MM.1S (cell line): ENCODE measurements at regions not wholly inside any gene's neighbourhood (a gene's known extent, or its start where the extent isn't known, plus 50 kb on each side); places are given as distances from the start of the nearest gene placed in this dataset.

Source experiments
- DNase-seq: peaks from one replicate; pipeline ENCODE4 v3.0.0-alpha.2; 2015
- H2AFZ ChIP-seq: fragments of 300-600 bp; sonication (generic); 2 replicates; pipeline ENCODE4 v1.6.0; 2016; ENCODE audit warnings: antibody characterized with exemption, low read length
- H3F3A ChIP-seq: fragments of 300-600 bp; sonication (generic); 2 replicates; pipeline ENCODE4 v1.6.1; 2016; ENCODE audit warnings: mild to moderate bottlenecking, antibody characterized with exemption, low read length, moderate library complexity, mixed read lengths; ENCODE audit not compliant: insufficient read depth
- H3K27ac ChIP-seq: fragments of 300-600 bp; sonication (generic); 2 replicates; pipeline ENCODE4 v1.5.1; 2016; ENCODE audit warnings: mild to moderate bottlenecking, low read length
- H3K27me3 ChIP-seq: fragments of 300-600 bp; sonication (generic); replicated peaks from 2 replicates; pipeline ENCODE4 v1.6.0; 2016; ENCODE audit warnings: low read length; ENCODE audit not compliant: insufficient read depth
- H3K36me3 ChIP-seq: fragments of 300-600 bp; sonication (generic); replicated peaks from 2 replicates; pipeline ENCODE4 v1.6.1; 2016; ENCODE audit warnings: mild to moderate bottlenecking, low read length, mixed read lengths; ENCODE audit not compliant: insufficient read depth
- H3K4me1 ChIP-seq: fragments of 300-600 bp; sonication (generic); 2 replicates; pipeline ENCODE4 v1.6.1; 2016; ENCODE audit warnings: low read length, mixed read lengths
- H3K4me2 ChIP-seq: fragments of 300-600 bp; sonication (generic); 2 replicates; pipeline ENCODE4 v1.6.0; 2016; ENCODE audit warnings: low read depth, low read length
- H3K4me3 ChIP-seq: fragments of 300-600 bp; sonication (generic); 2 replicates; pipeline ENCODE4 v1.5.1; 2016; ENCODE audit warnings: low read length, mixed read lengths
- H3K79me2 ChIP-seq: fragments of 300-600 bp; sonication (generic); 2 replicates; pipeline ENCODE4 v1.6.1; 2016; ENCODE audit warnings: mixed run types, low read length, mixed read lengths
- H3K9ac ChIP-seq: fragments of 300-600 bp; sonication (generic); 2 replicates; pipeline ENCODE4 v1.6.1; 2016; ENCODE audit warnings: low read length, mixed read lengths
- H3K9me2 ChIP-seq: fragments of 300-600 bp; sonication (generic); replicated peaks from 2 replicates; pipeline ENCODE4 v1.6.1; 2016; ENCODE audit warnings: mild to moderate bottlenecking, low read length, mixed read lengths; ENCODE audit not compliant: insufficient read depth
- H3K9me3 ChIP-seq: fragments of 300-600 bp; sonication (generic); replicated peaks from 2 replicates; pipeline ENCODE4 v1.6.1; 2016; ENCODE audit warnings: mild to moderate bottlenecking, low read length, mixed read lengths; ENCODE audit not compliant: insufficient read depth
- H4K20me1 ChIP-seq: fragments of 300-600 bp; sonication (generic); 2 replicates; pipeline ENCODE4 v1.6.1; 2016; ENCODE audit warnings: mild to moderate bottlenecking, low read length, moderate library complexity, mixed read lengths; ENCODE audit not compliant: insufficient read depth
- CTCF ChIP-seq: fragments of 300-600 bp; sonication (generic); IDR thresholded peaks from 2 replicates; pipeline ENCODE4 v1.5.1; 2016; ENCODE audit warnings: antibody characterized with exemption, low read length, mixed read lengths
- EZH2 ChIP-seq: fragments of 300-600 bp; sonication (generic); optimal IDR thresholded peaks from 2 replicates; pipeline ENCODE3; 2017; ENCODE audit warnings: low read depth, mild to moderate bottlenecking, antibody characterized with exemption, low read length, mixed read lengths
- EZH2phosphoT487 ChIP-seq: fragments of 300-600 bp; sonication (generic); IDR thresholded peaks from 2 replicates; pipeline ENCODE4 v1.6.1; 2018; ENCODE audit warnings: antibody characterized with exemption, low read length

- peaks cover 67% of the 10 kb centered on the region for H3K27me3 ChIP-seq
- H3K4me1 ChIP-seq = no peaks in the 10 kb centered on the region
- no peak for DNase-seq
- H3K9me2 ChIP-seq = no peaks in the 10 kb centered on the region
- no peaks in the 10 kb centered on the region for H3K79me2 ChIP-seq
- H3K9ac ChIP-seq = no peak overlapping the region
- no peak for TF ChIP-seq EZH2phosphoT487
- TF ChIP-seq CTCF = no peak
- TF ChIP-seq EZH2 = no peak
- no peaks in the 10 kb centered on the region for H3K36me3 ChIP-seq
- H3F3A ChIP-seq = no peaks in the 10 kb centered on the region
- H3K27ac ChIP-seq = no peak overlapping the region
- no peaks in the 10 kb centered on the region for H4K20me1 ChIP-seq
- no peak overlapping the region for H2AFZ ChIP-seq
- no peaks in the 10 kb centered on the region for H3K9me3 ChIP-seq
- H3K4me3 ChIP-seq = no peak overlapping the region
- no peak overlapping the region for H3K4me2 ChIP-seq
These were observed 100.1 kb upstream of the IGSF21 start for GRCh38 chr1:18007391-18008041.

- DNase-seq = no peak
- no peak overlapping the region for H3K27ac ChIP-seq
- no peaks in the 10 kb centered on the region for H4K20me1 ChIP-seq
- H3K4me1 ChIP-seq = no peaks in the 10 kb centered on the region
- H3F3A ChIP-seq = no peaks in the 10 kb centered on the region
- H3K4me3 ChIP-seq = no peak overlapping the region
- no peaks in the 10 kb centered on the region for H3K79me2 ChIP-seq
- H3K9me3 ChIP-seq = no peaks in the 10 kb centered on the region
- H3K9me2 ChIP-seq = no peaks in the 10 kb centered on the region
- no peak overlapping the region for H3K9ac ChIP-seq
- no peak overlapping the region for H3K4me2 ChIP-seq
- H2AFZ ChIP-seq = no peak overlapping the region
- no peaks in the 10 kb centered on the region for H3K36me3 ChIP-seq
- no peak for TF ChIP-seq CTCF
- H3K27me3 ChIP-seq = peaks cover 65% of the 10 kb centered on the region
These were observed 99.5 kb upstream of the IGSF21 start for GRCh38 chr1:18008081-18008480.

- no peak for TF ChIP-seq EZH2phosphoT487
- TF ChIP-seq CTCF = no peak
- TF ChIP-seq EZH2 = no peak
- H3K4me1 ChIP-seq = no peaks in the 10 kb centered on the region
- H3K4me2 ChIP-seq = no peak overlapping the region
- no peak overlapping the region for H3K9ac ChIP-seq
- H3K9me3 ChIP-seq = no peaks in the 10 kb centered on the region
- no peak for DNase-seq
- H3K36me3 ChIP-seq = no peaks in the 10 kb centered on the region
- H3K9me2 ChIP-seq = no peaks in the 10 kb centered on the region
- no peaks in the 10 kb centered on the region for H3K79me2 ChIP-seq
- H2AFZ ChIP-seq = no peak overlapping the region
- peaks cover 59% of the 10 kb centered on the region for H3K27me3 ChIP-seq
- H3K27ac ChIP-seq = no peak overlapping the region
- no peaks in the 10 kb centered on the region for H4K20me1 ChIP-seq
- H3K4me3 ChIP-seq = no peak overlapping the region
- no peaks in the 10 kb centered on the region for H3F3A ChIP-seq
These were observed 98.5 kb upstream of the IGSF21 start for GRCh38 chr1:18009055-18009454.
